H1 (cell line): ENCODE measurements at regions not wholly inside any gene's neighbourhood (a gene's known extent, or its start where the extent isn't known, plus 50 kb on each side); places are given as distances from the start of the nearest gene placed in this dataset.

Source experiments
- CTCF ChIA-PET: fragments of 300-600 bp; sonication (Branson Sonifier 250); formaldehyde crosslinking; loops from one replicate; lab custom pipeline; 2021; ENCODE audit not compliant: partially characterized antibody; lab: Charles Lee
- POLR2A ChIA-PET: fragments of 300-600 bp; sonication (Branson Sonifier 250); formaldehyde crosslinking; loops from one replicate; lab custom pipeline; 2021; ENCODE audit warnings: inconsistent platforms; ENCODE audit not compliant: partially characterized antibody; lab: Charles Lee
- DNase-seq, 2 experiments: peaks; one replicate each; pipeline versions ENCODE4 v3.0.0 to v3.0.0-alpha.2; 2010 to 2022; ENCODE audit warnings: low spot score in 2 of 2, low read depth in 1 of 2, mixed read lengths in 1 of 2
- FAIRE-seq: peaks from 2 replicates; lab custom pipeline; 2011; peaks lifted over from hg19 to GRCh38; lab: Jason Lieb, UNC
- H2AFZ ChIP-seq: 2 replicates; pipeline ENCODE4 v1.8.1; 2012; ENCODE audit warnings: low read length, inconsistent platforms
- H2AK5ac ChIP-seq: 2 replicates; pipeline ENCODE4 v1.6.1; 2013; ENCODE audit warnings: low read depth, low read length
- H2BK120ac ChIP-seq: replicated peaks from 2 replicates; pipeline ENCODE3; 2013; ENCODE audit warnings: low read depth, low read length, inconsistent platforms
- H2BK12ac ChIP-seq: 2 replicates; pipeline ENCODE4 v1.6.1; 2013; ENCODE audit warnings: low read depth, low read length
- H2BK15ac ChIP-seq: 2 replicates; pipeline ENCODE4 v1.6.1; 2013; ENCODE audit warnings: low read length
- H2BK20ac ChIP-seq: 2 replicates; pipeline ENCODE4 v1.6.1; 2013; ENCODE audit warnings: low read length
- H2BK5ac ChIP-seq: 2 replicates; pipeline ENCODE4 v1.6.1; 2013; ENCODE audit warnings: low read depth, low read length
- H3K14ac ChIP-seq: 2 replicates; pipeline ENCODE4 v1.6.1; 2013; ENCODE audit warnings: inconsistent platforms; ENCODE audit not compliant: insufficient read length
- H3K18ac ChIP-seq: 2 replicates; pipeline ENCODE4 v1.6.1; 2013; ENCODE audit warnings: low read length; ENCODE audit errors: extremely low read depth
- H3K23ac ChIP-seq: 2 replicates; pipeline ENCODE4 v1.6.1; 2013; ENCODE audit warnings: inconsistent platforms; ENCODE audit not compliant: insufficient read length
- H3K23me2 ChIP-seq: 2 replicates; pipeline ENCODE4 v1.6.1; 2013; ENCODE audit warnings: low read depth, low read length
- H3K27ac ChIP-seq: 2 replicates; pipeline ENCODE4 v1.6.1; 2011; ENCODE audit warnings: low read depth, low read length, inconsistent platforms
- H3K27me3 ChIP-seq, 4 experiments: replicated peaks in 1 of 4; 1 replicate in 1 of 4; 2 replicates in 3 of 4; pipeline versions ENCODE4 v1.6.1 to v1.8.1; 2011 to 2013; ENCODE audit warnings: low read length in 3 of 4, mild to moderate bottlenecking in 3 of 4, inconsistent platforms in 2 of 4, mixed read lengths in 2 of 4, moderate library complexity in 1 of 4; ENCODE audit not compliant: control insufficient read depth in 3 of 4, insufficient read depth in 3 of 4; ENCODE audit errors: extremely low read depth in 1 of 4
- H3K36me3 ChIP-seq, 4 experiments: 2 replicates each; pipeline versions ENCODE4 v1.6.1 to v1.8.1; 2011 to 2013; ENCODE audit warnings: mild to moderate bottlenecking in 4 of 4, low read length in 3 of 4, moderate library complexity in 2 of 4, control low read depth in 1 of 4, inconsistent platforms in 1 of 4; ENCODE audit not compliant: insufficient read depth in 4 of 4, control insufficient read depth in 2 of 4
- H3K4ac ChIP-seq: replicated peaks from 2 replicates; pipeline ENCODE3; 2013; ENCODE audit warnings: low read length, low read depth, mixed read lengths, inconsistent platforms; ENCODE audit not compliant: insufficient read length
- H3K4me1 ChIP-seq, 4 experiments: replicated peaks in 1 of 4; 1 replicate in 1 of 4; 2 replicates in 3 of 4; pipeline versions ENCODE4 v1.6.1 to v1.8.1; 2011 to 2013; ENCODE audit warnings: low read length in 3 of 4, inconsistent platforms in 2 of 4, mixed read lengths in 1 of 4; ENCODE audit not compliant: insufficient read depth in 4 of 4, control insufficient read depth in 3 of 4
- H3K4me2 ChIP-seq, 2 experiments: 2 replicates each; pipeline versions ENCODE4 v1.6.1 to v1.8.1; 2011 to 2013; ENCODE audit warnings: low read depth in 2 of 2, low read length in 2 of 2, control low read depth in 1 of 2, inconsistent platforms in 1 of 2, mild to moderate bottlenecking in 1 of 2; ENCODE audit not compliant: insufficient read depth in 1 of 2
- H3K4me3 ChIP-seq, 4 experiments: fragments of 200-600, 300-600 bp in 1 of 4; sonication (generic), shearing (Covaris generic), sonication (Bioruptor Twin) in 1 of 4; 2 replicates each; pipeline versions ENCODE4 v1.5.1 to v1.8.1; 2011 to 2016; ENCODE audit warnings: low read length in 4 of 4, low read depth in 3 of 4, control low read depth in 2 of 4, inconsistent platforms in 2 of 4, mild to moderate bottlenecking in 2 of 4, mixed read lengths in 1 of 4, moderate library complexity in 1 of 4; ENCODE audit not compliant: insufficient read depth in 2 of 4; ENCODE audit errors: extremely low read depth in 1 of 4
- H3K56ac ChIP-seq: replicated peaks from 2 replicates; pipeline ENCODE3; 2013; ENCODE audit warnings: low read depth, mild to moderate bottlenecking, mixed read lengths, low read length, inconsistent platforms; ENCODE audit not compliant: insufficient read length
- H3K79me1 ChIP-seq: 2 replicates; pipeline ENCODE4 v1.6.1; 2013; ENCODE audit warnings: low read depth, low read length, control low read depth
- H3K79me2 ChIP-seq, 2 experiments: 2 replicates each; pipeline versions ENCODE4 v1.6.1 to v1.8.1; 2012 to 2013; ENCODE audit warnings: low read length in 2 of 2, mild to moderate bottlenecking in 2 of 2, inconsistent platforms in 1 of 2; ENCODE audit not compliant: insufficient read depth in 2 of 2, control insufficient read depth in 1 of 2
- H3K9ac ChIP-seq, 4 experiments: replicated peaks in 1 of 4; 1 replicate in 1 of 4; 2 replicates in 3 of 4; pipeline versions ENCODE4 v1.6.1 to v1.8.1; 2011 to 2013; ENCODE audit warnings: low read depth in 3 of 4, low read length in 3 of 4, control low read depth in 2 of 4, mild to moderate bottlenecking in 2 of 4, moderate library complexity in 2 of 4, inconsistent platforms in 1 of 4; ENCODE audit errors: extremely low read depth in 1 of 4
- H3K9me3 ChIP-seq, 2 experiments: 2 replicates each; pipeline versions ENCODE4 v1.6.1 to v1.8.1; 2012 to 2013; ENCODE audit warnings: mild to moderate bottlenecking in 2 of 2, moderate library complexity in 2 of 2, control low read depth in 1 of 2, inconsistent platforms in 1 of 2, low read depth in 1 of 2, low read length in 1 of 2, mixed read lengths in 1 of 2; ENCODE audit not compliant: insufficient read depth in 2 of 2
- H4K20me1 ChIP-seq, 2 experiments: replicated peaks in 1 of 2; 2 replicates each; pipeline versions ENCODE3 to v1.8.1; 2011 to 2013; ENCODE audit warnings: inconsistent platforms in 2 of 2, low read length in 2 of 2, mild to moderate bottlenecking in 1 of 2; ENCODE audit not compliant: insufficient read depth in 2 of 2, control insufficient read depth in 1 of 2
- H4K5ac ChIP-seq: 2 replicates; pipeline ENCODE4 v1.6.1; 2013; ENCODE audit warnings: low read length, low read depth, mixed read lengths, inconsistent platforms; ENCODE audit not compliant: insufficient read length
- H4K8ac ChIP-seq: 2 replicates; pipeline ENCODE4 v1.8.0; 2013; ENCODE audit warnings: mild to moderate bottlenecking, moderate library complexity, low read length, inconsistent platforms; ENCODE audit not compliant: insufficient read depth; ENCODE audit errors: extremely low read depth
- H4K91ac ChIP-seq: replicated peaks from 2 replicates; pipeline ENCODE3; 2013; ENCODE audit warnings: low read length, mixed read lengths, inconsistent platforms; ENCODE audit not compliant: insufficient read length
- SIN3A ChIP-seq, 2 experiments: IDR thresholded peaks in 1 of 2; conservative IDR thresholded peaks in 1 of 2; 2 replicates each; pipeline ENCODE4 v1.6.1; 2011 to 2012; ENCODE audit warnings: low read length in 2 of 2, improper control_type of control experiment in 1 of 2, low read depth in 1 of 2, mild to moderate bottlenecking in 1 of 2

DNA sequence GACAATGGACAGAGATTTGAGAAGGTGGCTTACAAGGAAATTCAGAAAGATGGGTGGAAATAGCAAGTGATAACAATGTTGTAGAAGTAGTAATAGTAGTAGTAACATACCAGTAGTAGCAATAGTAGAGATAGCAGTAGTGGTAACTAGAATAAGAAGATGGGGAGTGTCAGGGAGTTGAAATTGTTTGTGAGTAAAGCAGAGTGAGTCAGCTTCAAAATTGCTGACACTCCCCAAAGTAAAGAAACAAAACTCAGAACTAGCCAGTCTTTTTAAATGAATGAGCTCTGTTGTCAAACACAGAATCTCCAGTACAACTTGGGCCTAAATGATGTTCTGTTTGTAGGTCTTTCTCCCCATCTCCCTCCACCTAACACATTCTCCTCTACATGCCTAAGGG, 1040.9 kb downstream of the CBLN2 start:
- Histone ChIP-seq H3K36me3 (no peaks in the 10 kb centered on the region), H2AFZ (no peak overlapping the region), H2BK12ac (no peak overlapping the region), H4K91ac (no peak overlapping the region), H3K27me3 (no peaks in the 10 kb centered on the region), H3K14ac (no peak overlapping the region), H2BK15ac (no peak overlapping the region), H2BK120ac (no peak overlapping the region), H3K27ac (no peak overlapping the region), H3K4me2 (no peak overlapping the region), H3K56ac (no peak overlapping the region), H3K79me1 (no peaks in the 10 kb centered on the region), H3K4ac (no peak overlapping the region), H3K4me1 (no peaks in the 10 kb centered on the region), H2BK20ac (no peak overlapping the region), H3K9ac (no peak overlapping the region), H3K4me3 (no peak overlapping the region), H3K79me2 (no peaks in the 10 kb centered on the region), H3K23me2 (no peaks in the 10 kb centered on the region; the same call in 1 of the 2 replicates), H3K23ac (no peak overlapping the region), H2AK5ac (no peak overlapping the region), H3K18ac (no peak overlapping the region), H4K20me1 (no peaks in the 10 kb centered on the region), H4K5ac (no peak overlapping the region), H4K8ac (no peak overlapping the region), H2BK5ac (no peak overlapping the region), H3K9me3 (peaks cover 60 to 63% of the 10 kb centered on the region in 2 experiments)
- FAIRE-seq (no peak), DNase-seq (no peak)
- ChIA-PET CTCF (no interaction called here), POLR2A (no interaction called here)
- no peak for TF ChIP-seq SIN3A (conservative IDR thresholded peaks at IDR 0.05 in 1 of 2, IDR thresholded peaks at IDR 0.05 in 1 of 2; ENCODE audit: low read depth in 1 of 2, low read length in 2 of 2)
